Ovary (tissue), 3 donors: ENCODE measurements at regions not wholly inside any gene's neighbourhood (a gene's known extent, or its start where the extent isn't known, plus 50 kb on each side); places are given as distances from the start of the nearest gene placed in this dataset.

ENCODE experiments used
- CTCF ChIP-seq, 3 donors: fragments of 450-650 bp in 2 of 3; fragments of 200-600 bp in 1 of 3; IDR thresholded peaks; one replicate each; pipeline versions ENCODE4 v1.5.1 to v1.8.0; 2016 to 2022; ENCODE audit warnings: antibody characterized with exemption in 3 of 3, mild to moderate bottlenecking in 1 of 3
- EP300 ChIP-seq: sonication (generic); formaldehyde crosslinking; IDR thresholded peaks from one replicate; pipeline ENCODE4 v1.6.1; 2017; ENCODE audit warnings: antibody characterized with exemption
- POLR2A ChIP-seq: fragments of 450-650 bp; IDR thresholded peaks from one replicate; pipeline ENCODE4 v1.6.1; 2017; ENCODE audit warnings: antibody characterized with exemption, mild to moderate bottlenecking, moderate library complexity
- donor health status: DM: no; HTN: no; CAD: no.

- no peak for TF ChIP-seq CTCF (IDR thresholded peaks at IDR 0.05)
- no peak for TF ChIP-seq POLR2A
- no peak for TF ChIP-seq EP300
Observed at GRCh38 chr6:98212468-98212867, 621.9 kb upstream of the POU3F2 start.
